HEK293 (cell line): ENCODE measurements at regions not wholly inside any gene's neighbourhood (a gene's known extent, or its start where the extent isn't known, plus 50 kb on each side); places are given as distances from the start of the nearest gene placed in this dataset.

ENCODE experiments used
- KLF8 ChIP-seq: fragments of 450-650 bp; formaldehyde crosslinking; IDR thresholded peaks from 2 replicates; pipeline ENCODE4 v1.5.1; 2016; ENCODE audit warnings: missing biosample characterization, missing genetic modification characterization
- MYNN ChIP-seq: fragments of 450-650 bp; formaldehyde crosslinking; IDR thresholded peaks from 2 replicates; pipeline ENCODE4 v1.5.1; 2016; ENCODE audit warnings: missing biosample characterization, missing genetic modification characterization, borderline replicate concordance
- PATZ1 ChIP-seq: fragments of 450-650 bp; formaldehyde crosslinking; IDR thresholded peaks from 2 replicates; pipeline ENCODE4 v1.5.1; 2016; ENCODE audit warnings: missing biosample characterization, missing genetic modification characterization
- TSHZ1 ChIP-seq: fragments of 450-650 bp; formaldehyde crosslinking; IDR thresholded peaks from 2 replicates; pipeline ENCODE4 v1.5.1; 2016; ENCODE audit warnings: missing biosample characterization, missing genetic modification characterization, borderline replicate concordance
- ZNF837 ChIP-seq: fragments of 450-650 bp; formaldehyde crosslinking; IDR thresholded peaks from 2 replicates; pipeline ENCODE4 v1.5.1; 2016; ENCODE audit warnings: missing biosample characterization, missing genetic modification characterization
- TF ChIP-seq, protein P1 (sequence below): fragments of 450-650 bp; formaldehyde crosslinking; IDR thresholded peaks from 2 replicates; pipeline ENCODE4 v1.5.1; 2016; ENCODE audit warnings: missing biosample characterization, missing genetic modification characterization

GRCh38 chr4:87915621-87916020, 59.9 kb upstream of the SPP1 start:
- TF ChIP-seq MYNN (tag by site-specific recombination): no peak
- no peak for TF ChIP-seq PATZ1 (tag by site-specific recombination)
- TF ChIP-seq KLF8 (tag by site-specific recombination): no peak
- TF ChIP-seq TSHZ1: no peak
- TF ChIP-seq, protein P1, sequence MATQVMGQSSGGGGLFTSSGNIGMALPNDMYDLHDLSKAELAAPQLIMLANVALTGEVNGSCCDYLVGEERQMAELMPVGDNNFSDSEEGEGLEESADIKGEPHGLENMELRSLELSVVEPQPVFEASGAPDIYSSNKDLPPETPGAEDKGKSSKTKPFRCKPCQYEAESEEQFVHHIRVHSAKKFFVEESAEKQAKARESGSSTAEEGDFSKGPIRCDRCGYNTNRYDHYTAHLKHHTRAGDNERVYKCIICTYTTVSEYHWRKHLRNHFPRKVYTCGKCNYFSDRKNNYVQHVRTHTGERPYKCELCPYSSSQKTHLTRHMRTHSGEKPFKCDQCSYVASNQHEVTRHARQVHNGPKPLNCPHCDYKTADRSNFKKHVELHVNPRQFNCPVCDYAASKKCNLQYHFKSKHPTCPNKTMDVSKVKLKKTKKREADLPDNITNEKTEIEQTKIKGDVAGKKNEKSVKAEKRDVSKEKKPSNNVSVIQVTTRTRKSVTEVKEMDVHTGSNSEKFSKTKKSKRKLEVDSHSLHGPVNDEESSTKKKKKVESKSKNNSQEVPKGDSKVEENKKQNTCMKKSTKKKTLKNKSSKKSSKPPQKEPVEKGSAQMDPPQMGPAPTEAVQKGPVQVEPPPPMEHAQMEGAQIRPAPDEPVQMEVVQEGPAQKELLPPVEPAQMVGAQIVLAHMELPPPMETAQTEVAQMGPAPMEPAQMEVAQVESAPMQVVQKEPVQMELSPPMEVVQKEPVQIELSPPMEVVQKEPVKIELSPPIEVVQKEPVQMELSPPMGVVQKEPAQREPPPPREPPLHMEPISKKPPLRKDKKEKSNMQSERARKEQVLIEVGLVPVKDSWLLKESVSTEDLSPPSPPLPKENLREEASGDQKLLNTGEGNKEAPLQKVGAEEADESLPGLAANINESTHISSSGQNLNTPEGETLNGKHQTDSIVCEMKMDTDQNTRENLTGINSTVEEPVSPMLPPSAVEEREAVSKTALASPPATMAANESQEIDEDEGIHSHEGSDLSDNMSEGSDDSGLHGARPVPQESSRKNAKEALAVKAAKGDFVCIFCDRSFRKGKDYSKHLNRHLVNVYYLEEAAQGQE (tag by site-specific recombination): no peak
- no peak for TF ChIP-seq ZNF837
